HEK293T (cell line): ENCODE measurements at regions not wholly inside any gene's neighbourhood (a gene's known extent, or its start where the extent isn't known, plus 50 kb on each side); places are given as distances from the start of the nearest gene placed in this dataset.

Source experiments
- CTCF ChIA-PET: fragments of 350-600 bp; formaldehyde crosslinking; extraction: SDS; loops from one replicate; lab custom pipeline; 2021; ENCODE audit warnings: antibody characterized with exemption, inconsistent platforms; lab: Yijun Ruan, JAX
- POLR2A ChIA-PET: fragments of 350-600 bp; formaldehyde crosslinking; extraction: SDS; loops from one replicate; lab custom pipeline; 2020; ENCODE audit warnings: antibody characterized with exemption, inconsistent platforms; lab: Yijun Ruan, JAX
- DNase-seq: peaks from one replicate; pipeline ENCODE4 v3.0.0; 2012; ENCODE audit warnings: mixed read lengths; ENCODE audit errors: extremely low spot score
- ARNT ChIP-seq: fragments of 450-650 bp; IDR thresholded peaks from 2 replicates; pipeline ENCODE4 v1.6.1; 2017; ENCODE audit warnings: mild to moderate bottlenecking
- BHLHE40 ChIP-seq: fragments of 450-650 bp; IDR thresholded peaks from 2 replicates; pipeline ENCODE4 v1.6.1; 2016; ENCODE audit warnings: mild to moderate bottlenecking, moderate library complexity, borderline replicate concordance
- CTBP1 ChIP-seq: fragments of 450-650 bp; IDR thresholded peaks from 2 replicates; pipeline ENCODE4 v1.6.1; 2016; ENCODE audit warnings: borderline replicate concordance
- ELF4 ChIP-seq: fragments of 450-650 bp; IDR thresholded peaks from 2 replicates; pipeline ENCODE4 v1.6.1; 2017; ENCODE audit warnings: antibody characterized with exemption
- FOXA1 ChIP-seq: fragments of 450-650 bp; IDR thresholded peaks from 2 replicates; pipeline ENCODE4 v1.6.1; 2016; ENCODE audit warnings: mild to moderate bottlenecking
- FOXK2 ChIP-seq: fragments of 450-650 bp; IDR thresholded peaks from 2 replicates; pipeline ENCODE4 v1.6.1; 2016; ENCODE audit warnings: mild to moderate bottlenecking
- FOXM1 ChIP-seq: fragments of 450-650 bp; IDR thresholded peaks from 2 replicates; pipeline ENCODE4 v1.6.1; 2017; ENCODE audit warnings: mild to moderate bottlenecking, borderline replicate concordance
- HDGF ChIP-seq: fragments of 450-650 bp; IDR thresholded peaks from 2 replicates; pipeline ENCODE4 v1.6.1; 2017; ENCODE audit warnings: antibody characterized with exemption, borderline replicate concordance
- L3MBTL2 ChIP-seq: fragments of 450-650 bp; conservative IDR thresholded peaks from 2 replicates; pipeline ENCODE4 v1.6.1; 2016; ENCODE audit warnings: mild to moderate bottlenecking
- LEF1 ChIP-seq: fragments of 450-650 bp; IDR thresholded peaks from 2 replicates; pipeline ENCODE4 v1.6.1; 2017; ENCODE audit warnings: mild to moderate bottlenecking, borderline replicate concordance
- NFRKB ChIP-seq: fragments of 450-650 bp; IDR thresholded peaks from 2 replicates; pipeline ENCODE4 v1.6.1; 2016; ENCODE audit warnings: mild to moderate bottlenecking, moderate library complexity
- PKNOX1 ChIP-seq: fragments of 450-650 bp; IDR thresholded peaks from 2 replicates; pipeline ENCODE4 v1.6.1; 2016
- SP1 ChIP-seq: fragments of 450-650 bp; IDR thresholded peaks from 2 replicates; pipeline ENCODE4 v1.6.1; 2017
- SUZ12 ChIP-seq: fragments of 450-650 bp; IDR thresholded peaks from 2 replicates; pipeline ENCODE4 v1.6.1; 2016; ENCODE audit warnings: mild to moderate bottlenecking
- TARDBP ChIP-seq: fragments of 450-650 bp; IDR thresholded peaks from 2 replicates; pipeline ENCODE4 v1.6.1; 2016
- ZNF384 ChIP-seq: fragments of 450-650 bp; IDR thresholded peaks from 2 replicates; pipeline ENCODE4 v1.6.1; 2016

- no peak for TF ChIP-seq FOXM1
- no peak for TF ChIP-seq SUZ12
- CTCF ChIA-PET, result no interaction called here
- POLR2A ChIA-PET, result no interaction called here
- DNase-seq, result no peak
Observed at GRCh38 chr17:17416400-17417360, 60.1 kb upstream of the MED9 start.

GRCh38 chr17:17417718-17418181, 59.0 kb upstream of the MED9 start:
- POLR2A ChIA-PET, result no interaction called here
- no peak for TF ChIP-seq PKNOX1
- TF ChIP-seq ZNF384, result no peak
- TF ChIP-seq L3MBTL2, result no peak
- no peak for TF ChIP-seq NFRKB
- no peak for TF ChIP-seq BHLHE40
- no peak for TF ChIP-seq CTBP1
- TF ChIP-seq TARDBP, result no peak
- CTCF ChIA-PET, result no interaction called here
- DNase-seq, result no peak

GRCh38 chr17:17419166-17419565, 57.6 kb upstream of the MED9 start:
- DNase-seq, result no peak
- TF ChIP-seq CTBP1, result no peak
- TF ChIP-seq ARNT, result no peak
- TF ChIP-seq FOXM1, result no peak
- no peak for TF ChIP-seq FOXK2
- POLR2A ChIA-PET, result no interaction called here
- CTCF ChIA-PET, result no interaction called here

GRCh38 chr17:17419631-17420030, 57.2 kb upstream of the MED9 start:
- no peak for DNase-seq
- CTCF ChIA-PET, result no interaction called here
- POLR2A ChIA-PET, result no interaction called here

DNA sequence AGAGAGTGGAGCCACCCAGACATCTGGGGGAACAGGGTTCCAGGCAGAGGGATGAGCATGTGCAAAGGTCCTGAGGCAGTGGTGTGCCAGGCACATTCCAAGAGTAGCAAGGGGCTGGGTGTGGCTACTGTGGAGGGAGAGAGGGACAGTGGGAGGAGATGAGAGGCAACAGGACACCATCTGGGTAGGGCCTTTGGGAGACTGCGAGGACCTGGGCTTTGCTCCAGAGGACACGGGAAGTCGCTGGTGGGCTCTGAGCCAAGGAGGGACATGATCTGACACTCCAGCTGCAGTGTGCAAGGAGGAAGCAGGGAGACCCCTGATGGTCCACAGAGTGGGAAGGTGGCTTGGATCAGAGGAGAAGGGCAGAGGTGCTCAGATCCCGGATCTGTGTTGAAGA, 56.7 kb upstream of the MED9 start:
- POLR2A ChIA-PET, result interaction anchor here (0.6 kb wide), 1 partner anchor 197 kb away, joined by 3 read pairs; no protein-coding TSS in a partner anchor
- no peak for TF ChIP-seq FOXA1
- no peak for TF ChIP-seq HDGF
- no peak for TF ChIP-seq ZNF384
- CTCF ChIA-PET, result no interaction called here
- DNase-seq, result no peak

More at GRCh38 chr17:17419631-17420030, 57.2 kb upstream of the MED9 start:
- TF ChIP-seq FOXA1 (no peak), SUZ12 (no peak), NFRKB (no peak), ZNF384 (no peak), HDGF (no peak), ARNT (no peak), BHLHE40 (no peak), FOXM1 (no peak), LEF1 (no peak)

DNA sequence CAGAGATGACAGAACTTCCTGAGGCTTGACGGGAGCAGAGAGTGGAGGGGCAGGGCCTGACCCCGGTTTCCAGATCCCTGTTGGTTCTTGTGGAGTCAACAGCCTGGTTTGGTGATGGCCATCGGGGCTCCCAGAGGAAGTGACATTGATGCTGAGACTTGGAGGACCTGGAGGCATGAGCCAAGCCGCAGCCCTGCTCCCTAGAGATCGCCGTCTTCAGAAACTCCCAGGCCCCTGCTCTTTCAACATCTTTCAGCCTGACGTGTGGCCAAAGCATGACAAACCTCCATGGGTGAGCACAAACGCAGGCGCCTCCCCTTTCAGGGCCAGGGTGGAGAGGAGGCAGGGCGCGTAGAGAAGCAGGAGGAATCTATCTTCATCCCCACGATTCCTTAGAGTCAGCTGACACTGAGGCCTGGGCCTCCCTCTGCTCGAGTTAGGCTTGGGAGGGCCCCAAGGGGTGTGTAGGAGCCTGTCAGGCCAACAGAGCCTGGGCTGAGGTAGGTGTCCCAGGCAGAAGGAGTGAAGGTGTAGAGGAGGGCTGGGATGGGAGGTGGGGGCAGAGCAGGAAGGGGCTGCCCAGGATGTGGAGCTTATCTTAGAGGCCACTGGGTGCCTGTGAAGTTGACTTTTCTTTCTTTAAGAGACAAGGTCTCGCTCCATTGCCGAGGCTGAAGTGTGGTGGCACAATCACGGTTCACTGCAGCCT, 56.1 kb upstream of the MED9 start:
- POLR2A ChIA-PET, result interaction anchor here (0.6 kb wide), 1 partner anchor 196 kb away, joined by 3 read pairs; no protein-coding TSS in a partner anchor

More for the DNA sequence above, 56.1 kb upstream of the MED9 start:
- no peak for DNase-seq
- TF ChIP-seq FOXA1 (no peak), SUZ12 (no peak), ELF4 (no peak), ARNT (no peak), PKNOX1 (no peak), BHLHE40 (no peak), ZNF384 (no peak), FOXK2 (no peak), SP1 (no peak), LEF1 (no peak), NFRKB (no peak), FOXM1 (no peak), CTBP1 (no peak), L3MBTL2 (no peak), TARDBP (no peak), HDGF (no peak)
- CTCF ChIA-PET, result no interaction called here
